ENCODE measurements at regions not wholly inside any gene's neighbourhood (a gene's known extent, or its start where the extent isn't known, plus 50 kb on each side); places are given as distances from the start of the nearest gene placed in this dataset.

GRCh38 chr20:50370036-50370566 is 140.1 kb upstream of the PTPN1 start:
- peaks cover 59% of the 10 kb centered on the region for H3K27me3 ChIP-seq (ENCODE audit: low read depth, low read length)

DNA sequence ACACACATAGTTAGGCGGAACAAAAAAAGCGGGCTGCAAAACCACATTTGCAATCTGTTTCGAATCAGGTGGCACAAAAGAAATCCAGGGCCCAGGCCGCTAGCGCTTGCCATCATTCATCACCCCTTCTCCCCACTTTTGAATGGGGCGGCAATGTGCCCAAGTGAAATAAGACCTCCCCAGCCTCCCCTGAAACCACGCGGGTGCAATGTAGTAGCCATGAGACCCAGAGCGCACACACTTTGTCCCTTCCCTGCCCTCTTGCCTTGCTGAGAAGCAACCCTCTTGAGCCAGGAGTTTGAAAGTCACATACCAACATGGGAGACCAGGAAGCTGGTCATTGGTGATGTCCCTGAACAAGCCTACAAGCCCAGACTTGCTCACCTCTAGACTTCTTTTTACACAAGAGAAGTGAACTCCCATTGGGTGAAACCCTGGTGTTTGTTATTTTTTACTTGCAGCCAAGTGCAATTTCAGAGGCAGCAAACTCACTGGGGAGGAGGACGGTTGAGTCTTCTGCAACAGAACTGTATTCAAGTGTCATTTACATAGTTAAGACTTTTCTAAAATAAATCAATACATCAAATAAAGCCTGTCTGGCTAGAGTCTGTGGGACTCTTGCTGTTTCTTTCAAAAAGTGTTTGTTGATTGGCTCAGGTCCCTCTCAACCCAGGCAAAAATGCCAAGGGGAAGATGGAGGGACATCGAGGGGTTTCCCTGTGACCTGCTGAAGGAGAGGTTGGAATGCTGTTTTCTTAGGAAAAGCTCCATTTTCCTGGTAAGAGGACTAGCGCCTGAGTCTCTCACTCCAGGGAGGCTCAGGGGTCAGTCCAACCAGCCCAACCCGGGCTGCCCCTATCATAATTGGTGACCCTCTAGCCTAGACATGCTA is 138.1 kb upstream of the PTPN1 start:
- peaks cover 46% of the 10 kb centered on the region for H3K27me3 ChIP-seq (ENCODE audit: low read depth, low read length)
- H3K27ac ChIP-seq (ENCODE audit: low read length): no peak overlapping the region
- no peaks in the 10 kb centered on the region for H4K20me1 ChIP-seq (ENCODE audit: insufficient read depth, low read length)
- H3K4me2 ChIP-seq (ENCODE audit: low read length): no peak overlapping the region
- H3K4me3 ChIP-seq (ENCODE audit: low read length): no peak overlapping the region
- H3K9ac ChIP-seq (ENCODE audit: low read length): no peak overlapping the region
- H2AFZ ChIP-seq (ENCODE audit: low read depth, low read length): no peak overlapping the region
- H3K4me1 ChIP-seq (ENCODE audit: low read length): peaks cover 7% of the 10 kb centered on the region; the same call in 1 of the 2 replicates
- H3K9me3 ChIP-seq (ENCODE audit: insufficient read depth, low read length): no peaks in the 10 kb centered on the region
- no peaks in the 10 kb centered on the region for H3K36me3 ChIP-seq (replicated peaks; ENCODE audit: low read depth, low read length)
- no peaks in the 10 kb centered on the region for H3K79me2 ChIP-seq (ENCODE audit: low read length)
- no peak for TF ChIP-seq EZH2phosphoT487 (IDR thresholded peaks at IDR 0.05; ENCODE audit: low read depth)
- TF ChIP-seq, protein P1, sequence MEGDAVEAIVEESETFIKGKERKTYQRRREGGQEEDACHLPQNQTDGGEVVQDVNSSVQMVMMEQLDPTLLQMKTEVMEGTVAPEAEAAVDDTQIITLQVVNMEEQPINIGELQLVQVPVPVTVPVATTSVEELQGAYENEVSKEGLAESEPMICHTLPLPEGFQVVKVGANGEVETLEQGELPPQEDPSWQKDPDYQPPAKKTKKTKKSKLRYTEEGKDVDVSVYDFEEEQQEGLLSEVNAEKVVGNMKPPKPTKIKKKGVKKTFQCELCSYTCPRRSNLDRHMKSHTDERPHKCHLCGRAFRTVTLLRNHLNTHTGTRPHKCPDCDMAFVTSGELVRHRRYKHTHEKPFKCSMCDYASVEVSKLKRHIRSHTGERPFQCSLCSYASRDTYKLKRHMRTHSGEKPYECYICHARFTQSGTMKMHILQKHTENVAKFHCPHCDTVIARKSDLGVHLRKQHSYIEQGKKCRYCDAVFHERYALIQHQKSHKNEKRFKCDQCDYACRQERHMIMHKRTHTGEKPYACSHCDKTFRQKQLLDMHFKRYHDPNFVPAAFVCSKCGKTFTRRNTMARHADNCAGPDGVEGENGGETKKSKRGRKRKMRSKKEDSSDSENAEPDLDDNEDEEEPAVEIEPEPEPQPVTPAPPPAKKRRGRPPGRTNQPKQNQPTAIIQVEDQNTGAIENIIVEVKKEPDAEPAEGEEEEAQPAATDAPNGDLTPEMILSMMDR (IDR thresholded peaks at IDR 0.05; ENCODE audit: low read depth, low read length): no peak

More at GRCh38 chr20:50370036-50370566, 140.1 kb upstream of the PTPN1 start:
- Histone ChIP-seq H3K79me2 (ENCODE audit: low read length) (no peaks in the 10 kb centered on the region), H3K36me3 (replicated peaks; ENCODE audit: low read depth, low read length) (no peaks in the 10 kb centered on the region), H4K20me1 (ENCODE audit: insufficient read depth, low read length) (no peaks in the 10 kb centered on the region), H3K9ac (ENCODE audit: low read length) (no peak overlapping the region), H3K27ac (ENCODE audit: low read length) (no peak overlapping the region), H3K4me3 (ENCODE audit: low read length) (no peak overlapping the region), H3K4me1 (ENCODE audit: low read length) (peaks cover 7% of the 10 kb centered on the region; the same call in 1 of the 2 replicates), H3K4me2 (ENCODE audit: low read length) (no peak overlapping the region), H3K9me3 (ENCODE audit: insufficient read depth, low read length) (no peaks in the 10 kb centered on the region), H2AFZ (ENCODE audit: low read depth, low read length) (no peak overlapping the region)
- TF ChIP-seq, protein P1 (IDR thresholded peaks at IDR 0.05; ENCODE audit: low read depth, low read length): no peak
- no peak for TF ChIP-seq EZH2phosphoT487 (IDR thresholded peaks at IDR 0.05; ENCODE audit: low read depth)

DNA sequence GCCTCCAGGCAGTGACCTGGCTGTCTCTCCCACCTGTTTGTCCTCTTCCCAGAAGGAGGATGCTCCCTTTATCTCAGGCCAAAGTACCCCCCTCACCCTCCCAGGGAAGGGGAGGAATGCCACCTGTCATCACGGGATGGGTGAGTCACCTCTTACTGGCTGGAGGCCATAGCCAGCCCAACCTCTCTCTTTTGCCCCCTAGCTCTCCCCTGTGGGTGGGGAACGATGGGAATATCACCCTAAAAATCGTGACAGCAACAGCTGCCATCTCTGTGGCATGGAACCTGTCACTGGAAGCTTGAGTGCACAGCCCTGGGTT is 137.5 kb upstream of the PTPN1 start:
- H3K36me3 ChIP-seq (replicated peaks; ENCODE audit: low read depth, low read length): no peaks in the 10 kb centered on the region
- no peak overlapping the region for H3K27ac ChIP-seq (ENCODE audit: low read length)
- no peak overlapping the region for H3K4me2 ChIP-seq (ENCODE audit: low read length)
- H3K4me3 ChIP-seq (ENCODE audit: low read length): no peak overlapping the region
- H3K9me3 ChIP-seq (ENCODE audit: insufficient read depth, low read length): no peaks in the 10 kb centered on the region
- H3K79me2 ChIP-seq (ENCODE audit: low read length): no peaks in the 10 kb centered on the region
- peaks cover 7% of the 10 kb centered on the region; the same call in 1 of the 2 replicates for H3K4me1 ChIP-seq (ENCODE audit: low read length)
- no peak overlapping the region for H3K9ac ChIP-seq (ENCODE audit: low read length)
- TF ChIP-seq, protein P1 (IDR thresholded peaks at IDR 0.05; ENCODE audit: low read depth, low read length): no peak
- TF ChIP-seq EZH2phosphoT487 (IDR thresholded peaks at IDR 0.05; ENCODE audit: low read depth): no peak
- H4K20me1 ChIP-seq (ENCODE audit: insufficient read depth, low read length): no peaks in the 10 kb centered on the region
- H3K27me3 ChIP-seq (ENCODE audit: low read depth, low read length): peaks cover 40% of the 10 kb centered on the region
- no peak overlapping the region for H2AFZ ChIP-seq (ENCODE audit: low read depth, low read length)

GRCh38 chr20:50373674-50374286 is 136.4 kb upstream of the PTPN1 start:
- no peak overlapping the region for H3K4me2 ChIP-seq (ENCODE audit: low read length)

More at GRCh38 chr20:50373674-50374286, 136.4 kb upstream of the PTPN1 start:
- Histone ChIP-seq H4K20me1 (ENCODE audit: insufficient read depth, low read length) (no peaks in the 10 kb centered on the region), H3K4me3 (ENCODE audit: low read length) (no peak overlapping the region), H3K79me2 (ENCODE audit: low read length) (no peaks in the 10 kb centered on the region), H3K9me3 (ENCODE audit: insufficient read depth, low read length) (no peaks in the 10 kb centered on the region), H3K27me3 (ENCODE audit: low read depth, low read length) (peaks cover 32% of the 10 kb centered on the region), H2AFZ (ENCODE audit: low read depth, low read length) (no peak overlapping the region), H3K4me1 (ENCODE audit: low read length) (peaks cover 7% of the 10 kb centered on the region; the same call in 1 of the 2 replicates), H3K36me3 (replicated peaks; ENCODE audit: low read depth, low read length) (no peaks in the 10 kb centered on the region), H3K9ac (ENCODE audit: low read length) (no peak overlapping the region), H3K27ac (ENCODE audit: low read length) (no peak overlapping the region)
- no peak for TF ChIP-seq EZH2phosphoT487 (IDR thresholded peaks at IDR 0.05; ENCODE audit: low read depth)
- TF ChIP-seq, protein P1 (IDR thresholded peaks at IDR 0.05; ENCODE audit: low read depth, low read length): no peak
